Large intestine (tissue), 3 donors: ENCODE measurements at regions not wholly inside any gene's neighbourhood (a gene's known extent, or its start where the extent isn't known, plus 50 kb on each side); places are given as distances from the start of the nearest gene placed in this dataset.
"Not testable (repeated sequence)": the region's sequence is repeated elsewhere in the genome, so short reads cannot be mapped to it uniquely, and the experiment has no call there.

Experiments
- DNase-seq, 2 donors: peaks; one replicate each; pipeline versions ENCODE4 v3.0.0 to v3.0.0-alpha.2; 2013
- H3K27ac ChIP-seq: one replicate; pipeline ENCODE4 v1.5.1; 2013; ENCODE audit warnings: low read length
- H3K27me3 ChIP-seq: 2 replicates; pipeline ENCODE4 v1.6.1; 2013; ENCODE audit warnings: low read length; ENCODE audit not compliant: control insufficient read depth, insufficient read depth
- H3K36me3 ChIP-seq: 2 replicates; pipeline ENCODE4 v1.6.1; 2013; ENCODE audit warnings: low read length; ENCODE audit not compliant: control insufficient read depth, insufficient read depth
- H3K4me1 ChIP-seq: one replicate; pipeline ENCODE4 v1.6.1; 2013; ENCODE audit warnings: low read length; ENCODE audit not compliant: control insufficient read depth, insufficient read depth
- H3K4me3 ChIP-seq: one replicate; pipeline ENCODE4 v1.5.1; 2013; ENCODE audit warnings: low read length
- H3K9me3 ChIP-seq: one replicate; pipeline ENCODE4 v1.6.1; 2013; ENCODE audit warnings: mild to moderate bottlenecking, low read depth, low read length, moderate library complexity; ENCODE audit not compliant: control insufficient read depth
- WGBS: methylation state at CpG from one replicate; pipeline ENCODE4 v1.1.5; 2013; ENCODE audit warnings: low lambda C conversion rate; ENCODE audit not compliant: insufficient coverage; 5-methylcytosine and 5-hydroxymethylcytosine counted together

- H3K9me3 ChIP-seq = no peaks in the 10 kb centered on the region
- no peak overlapping the region for H3K27ac ChIP-seq
- no CpG with 5 or more reads among the region's 11 CpGs for WGBS
- H3K4me3 ChIP-seq = no peak overlapping the region
- no peaks in the 10 kb centered on the region for H3K4me1 ChIP-seq
- no peaks in the 10 kb centered on the region for H3K36me3 ChIP-seq
- DNase-seq = no peak
- no peaks in the 10 kb centered on the region for H3K27me3 ChIP-seq
Measured at GRCh38 chr9:100731557-100731956, 153.7 kb downstream of the CAVIN4 start.

- Histone ChIP-seq H3K36me3 (no peaks in the 10 kb centered on the region), H3K27ac (no peak overlapping the region), H3K4me1 (no peaks in the 10 kb centered on the region), H3K4me3 (no peak overlapping the region), H3K9me3 (no peaks in the 10 kb centered on the region), H3K27me3 (no peaks in the 10 kb centered on the region)
- WGBS = no CpG with 5 or more reads among the region's 2 CpGs
- DNase-seq = no peak
Measured at GRCh38 chr9:100739208-100739607, 161.3 kb downstream of the CAVIN4 start.

- no peaks in the 10 kb centered on the region for H3K36me3 ChIP-seq
- no peak overlapping the region for H3K27ac ChIP-seq
- H3K4me3 ChIP-seq = no peak overlapping the region
- no peak for DNase-seq
- no peaks in the 10 kb centered on the region for H3K27me3 ChIP-seq
- WGBS = no CpG with 5 or more reads among the region's 5 CpGs
- H3K4me1 ChIP-seq = no peaks in the 10 kb centered on the region
- no peaks in the 10 kb centered on the region for H3K9me3 ChIP-seq
Measured at GRCh38 chr9:100739666-100740065, 161.8 kb downstream of the CAVIN4 start.

- not testable (repeated sequence) for H3K4me3 ChIP-seq, H3K27ac ChIP-seq, H3K36me3 ChIP-seq, H3K9me3 ChIP-seq, DNase-seq, H3K27me3 ChIP-seq, H3K4me1 ChIP-seq
- WGBS = no CpG with 5 or more reads among the region's 4 CpGs
Measured at GRCh38 chr9:100748930-100749329, 171.1 kb downstream of the CAVIN4 start.

- H3K27me3 ChIP-seq = no peaks in the 10 kb centered on the region
- no CpG with 5 or more reads among the region's 2 CpGs for WGBS
- no peaks in the 10 kb centered on the region for H3K4me1 ChIP-seq
- no peaks in the 10 kb centered on the region for H3K36me3 ChIP-seq
- H3K27ac ChIP-seq = no peak overlapping the region
- H3K9me3 ChIP-seq = no peaks in the 10 kb centered on the region
- no peak for DNase-seq
- no peak overlapping the region for H3K4me3 ChIP-seq
Measured at GRCh38 chr9:100756217-100756616, 178.3 kb downstream of the CAVIN4 start.

- no CpG with 5 or more reads among the region's 3 CpGs for WGBS
Measured at GRCh38 chr9:100759215-100759614, 181.3 kb downstream of the CAVIN4 start.

GRCh38 chr9:100761276-100761802, 183.5 kb downstream of the CAVIN4 start:
- WGBS = no CpG with 5 or more reads among the region's 1 CpG
- H3K4me3 ChIP-seq = no peak overlapping the region
- no peaks in the 10 kb centered on the region for H3K9me3 ChIP-seq
- H3K36me3 ChIP-seq = no peaks in the 10 kb centered on the region
- no peak overlapping the region for H3K27ac ChIP-seq
- H3K4me1 ChIP-seq = no peaks in the 10 kb centered on the region
- no peak for DNase-seq
- H3K27me3 ChIP-seq = no peaks in the 10 kb centered on the region

More at GRCh38 chr9:100759215-100759614, 181.3 kb downstream of the CAVIN4 start:
- Histone ChIP-seq H3K4me1 (no peaks in the 10 kb centered on the region), H3K9me3 (no peaks in the 10 kb centered on the region), H3K4me3 (no peak overlapping the region), H3K27me3 (no peaks in the 10 kb centered on the region), H3K27ac (no peak overlapping the region), H3K36me3 (no peaks in the 10 kb centered on the region)
- DNase-seq = no peak

GRCh38 chr9:100774326-100774725, 196.4 kb downstream of the CAVIN4 start:
- Histone ChIP-seq H3K9me3 (no peaks in the 10 kb centered on the region), H3K27me3 (no peaks in the 10 kb centered on the region), H3K4me1 (no peaks in the 10 kb centered on the region), H3K27ac (no peak overlapping the region), H3K36me3 (no peaks in the 10 kb centered on the region), H3K4me3 (no peak overlapping the region)
- no peak for DNase-seq
- 40% methylated on average over 1 of the region's 1 CpG for WGBS

- no peaks in the 10 kb centered on the region for H3K9me3 ChIP-seq
- no peaks in the 10 kb centered on the region for H3K27me3 ChIP-seq
- H3K4me3 ChIP-seq = no peak overlapping the region
- no peaks in the 10 kb centered on the region for H3K4me1 ChIP-seq
- DNase-seq = no peak
- no CpG with 5 or more reads among the region's 1 CpG for WGBS
- H3K27ac ChIP-seq = no peak overlapping the region
- H3K36me3 ChIP-seq = no peaks in the 10 kb centered on the region
Measured at GRCh38 chr9:100774962-100775361, 197.1 kb downstream of the CAVIN4 start.

- no CpG with 5 or more reads among the region's 1 CpG for WGBS
- no peaks in the 10 kb centered on the region for H3K36me3 ChIP-seq
- H3K27me3 ChIP-seq = no peaks in the 10 kb centered on the region
- H3K4me1 ChIP-seq = no peaks in the 10 kb centered on the region
- H3K4me3 ChIP-seq = no peak overlapping the region
- no peak for DNase-seq
- no peaks in the 10 kb centered on the region for H3K9me3 ChIP-seq
- H3K27ac ChIP-seq = no peak overlapping the region
Measured at GRCh38 chr9:100775912-100776311, 198.0 kb downstream of the CAVIN4 start.

- H3K27ac ChIP-seq = no peak overlapping the region
- DNase-seq = no peak
- no peaks in the 10 kb centered on the region for H3K36me3 ChIP-seq
- H3K27me3 ChIP-seq = no peaks in the 10 kb centered on the region
- WGBS = 100% methylated on average over 1 of the region's 1 CpG
- no peak overlapping the region for H3K4me3 ChIP-seq
- no peaks in the 10 kb centered on the region for H3K4me1 ChIP-seq
- H3K9me3 ChIP-seq = no peaks in the 10 kb centered on the region
Measured at GRCh38 chr9:100784755-100785154, 206.9 kb downstream of the CAVIN4 start.
